Small intestine (tissue), 7 donors: ENCODE measurements at regions not wholly inside any gene's neighbourhood (a gene's known extent, or its start where the extent isn't known, plus 50 kb on each side); places are given as distances from the start of the nearest gene placed in this dataset.

ENCODE experiments used
- DNase-seq, 2 donors: peaks; one replicate each; pipeline versions ENCODE4 v3.0.0 to v3.0.0-alpha.2; 2013
- FAIRE-seq: peaks from 2 replicates; lab custom pipeline; 2012; peaks lifted over from hg19 to GRCh38; lab: Jason Lieb, UNC
- H3K27ac ChIP-seq, 3 donors: one replicate each; pipeline ENCODE4 v1.5.1; 2013; ENCODE audit warnings: low read length in 2 of 3, mild to moderate bottlenecking in 2 of 3, control low read depth in 1 of 3, inconsistent platforms in 1 of 3, low read depth in 1 of 3, moderate library complexity in 1 of 3
- H3K27me3 ChIP-seq, 3 donors: one replicate each; pipeline ENCODE4 v1.6.1; 2013; ENCODE audit warnings: low read length in 3 of 3, inconsistent platforms in 1 of 3; ENCODE audit not compliant: control insufficient read depth in 3 of 3, insufficient read depth in 3 of 3
- H3K36me3 ChIP-seq, 3 donors: one replicate each; pipeline ENCODE4 v1.6.1; 2013; ENCODE audit warnings: low read length in 3 of 3, inconsistent platforms in 1 of 3, low read depth in 1 of 3, mild to moderate bottlenecking in 1 of 3, moderate library complexity in 1 of 3; ENCODE audit not compliant: control insufficient read depth in 3 of 3, insufficient read depth in 2 of 3
- H3K4me1 ChIP-seq, 3 donors: one replicate each; pipeline ENCODE4 v1.6.1; 2013; ENCODE audit warnings: low read length in 2 of 3, inconsistent platforms in 1 of 3, low read depth in 1 of 3, mild to moderate bottlenecking in 1 of 3, moderate library complexity in 1 of 3; ENCODE audit not compliant: control insufficient read depth in 3 of 3, insufficient read depth in 2 of 3
- H3K4me3 ChIP-seq, 3 donors: one replicate each; pipeline ENCODE4 v1.5.1; 2013; ENCODE audit warnings: low read length in 3 of 3, control low read depth in 1 of 3, inconsistent platforms in 1 of 3, low read depth in 1 of 3, mild to moderate bottlenecking in 1 of 3, moderate library complexity in 1 of 3
- H3K9me3 ChIP-seq, 2 donors: one replicate each; pipeline ENCODE4 v1.6.1; 2013; ENCODE audit warnings: low read depth in 1 of 2, low read length in 1 of 2; ENCODE audit not compliant: control insufficient read depth in 2 of 2, insufficient read depth in 1 of 2
- WGBS, 3 donors: extraction: QIAGEN DNeasy Blood & Tissue Kit; methylation state at CpG; one replicate each; pipeline ENCODE4 v1.1.7; 2013; 5-methylcytosine and 5-hydroxymethylcytosine counted together
- donor health status: healthy with polysubstance abuse.
- donor health status: control.
- donor health status: control.
- donor health status: Bipolar disorder and iron deficiency.
- donor health status: healthy.

DNA sequence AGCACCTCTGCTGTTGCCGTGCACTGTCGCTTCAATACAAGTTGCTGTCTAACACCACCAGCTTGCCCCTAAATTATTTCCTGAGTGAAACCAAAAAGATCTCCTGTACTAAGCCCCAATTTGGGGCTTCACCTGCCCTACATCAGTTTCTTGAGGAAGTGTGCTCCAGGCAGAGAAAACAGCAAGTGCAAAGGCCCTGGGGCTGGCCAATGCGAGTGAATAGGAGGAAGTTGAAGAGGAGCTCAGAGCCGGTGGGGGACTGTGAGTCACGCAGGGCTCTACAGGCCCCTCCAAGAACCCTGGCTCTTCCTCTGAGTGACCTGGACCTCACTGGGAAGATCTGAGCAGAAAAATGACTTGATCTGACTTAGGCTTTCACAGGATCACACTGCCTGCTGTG lies 117.2 kb downstream of the IPO8 start:
- no peaks in the 10 kb centered on the region for H3K9me3 ChIP-seq
- H3K27me3 ChIP-seq: no peaks in the 10 kb centered on the region
- H3K4me1 ChIP-seq: no peaks in the 10 kb centered on the region
- no peak overlapping the region for H3K27ac ChIP-seq
- DNase-seq (no peak), FAIRE-seq (no peak)
- 76 to 82% (median 78%) methylated on average over 5 of the region's 5 CpGs for WGBS, 3 donors
- H3K4me3 ChIP-seq: no peak overlapping the region
- no peaks in the 10 kb centered on the region for H3K36me3 ChIP-seq

DNA sequence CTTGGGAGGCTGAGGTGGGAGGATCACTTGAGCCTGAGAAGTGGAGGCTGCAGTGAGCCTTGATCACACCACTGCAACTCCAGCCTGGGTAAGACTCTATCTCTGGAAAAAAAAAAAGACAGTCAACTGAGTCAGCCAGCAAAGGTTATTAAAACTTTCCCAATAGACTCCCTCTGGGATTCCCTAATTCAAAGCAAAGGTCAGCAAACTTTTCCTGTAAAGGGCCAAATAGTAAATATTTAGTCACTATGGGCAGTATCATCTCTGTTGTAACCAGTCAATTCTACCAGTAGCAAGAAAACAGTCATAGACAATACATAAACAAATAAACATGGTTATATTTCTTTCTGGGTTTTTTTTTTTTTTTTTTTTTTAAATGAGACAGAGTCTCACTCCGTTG lies 122.5 kb downstream of the IPO8 start:
- no peak overlapping the region for H3K27ac ChIP-seq
- H3K4me3 ChIP-seq: no peak overlapping the region
- H3K4me1 ChIP-seq: no peaks in the 10 kb centered on the region
- H3K9me3 ChIP-seq: no peaks in the 10 kb centered on the region
- DNase-seq (no peak), FAIRE-seq (no peak)
- no peaks in the 10 kb centered on the region for H3K36me3 ChIP-seq
- H3K27me3 ChIP-seq: no peaks in the 10 kb centered on the region
- WGBS, 3 donors: 71 to 87% (median 85%) methylated on average over 1 of the region's 1 CpG

DNA sequence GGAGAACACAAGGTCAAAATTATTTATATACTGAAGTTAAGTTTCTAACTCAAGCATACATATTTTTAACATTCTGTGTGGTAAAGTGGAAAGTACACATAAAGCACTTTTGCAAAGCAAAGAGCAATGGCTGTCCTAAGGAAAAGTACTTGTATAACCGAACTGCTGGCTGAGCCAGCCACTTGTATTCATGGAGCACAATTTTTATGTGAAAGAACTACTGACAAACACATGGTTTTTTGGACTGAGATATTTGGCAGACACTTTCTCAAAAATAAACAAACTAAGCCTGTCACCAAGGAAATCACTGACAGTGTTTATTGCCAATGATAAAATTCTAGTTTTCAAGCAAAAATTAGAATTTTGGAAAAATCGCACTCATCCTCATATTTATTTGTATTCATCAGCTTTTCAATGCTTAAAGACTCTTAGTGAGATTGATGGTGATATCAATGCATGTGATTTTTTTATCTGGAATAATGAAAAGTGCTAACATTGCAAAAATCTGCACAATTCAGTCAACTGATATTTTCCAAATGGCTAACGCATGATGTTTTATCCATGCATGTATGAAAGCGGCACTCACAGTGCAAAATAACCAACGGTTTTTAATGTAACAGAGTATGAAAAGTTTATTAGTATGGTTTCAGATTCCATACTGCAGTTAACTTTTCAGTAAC lies 125.3 kb downstream of the IPO8 start:
- no peaks in the 10 kb centered on the region for H3K36me3 ChIP-seq
- no peak overlapping the region for H3K27ac ChIP-seq
- WGBS, 3 donors: 66 to 84% (median 80%) methylated on average over 5 of the region's 5 CpGs
- FAIRE-seq: no peak
- H3K4me1 ChIP-seq: no peaks in the 10 kb centered on the region
- no peaks in the 10 kb centered on the region for H3K27me3 ChIP-seq
- H3K4me3 ChIP-seq: no peak overlapping the region
- H3K9me3 ChIP-seq: no peaks in the 10 kb centered on the region
- DNase-seq: no peak

DNA sequence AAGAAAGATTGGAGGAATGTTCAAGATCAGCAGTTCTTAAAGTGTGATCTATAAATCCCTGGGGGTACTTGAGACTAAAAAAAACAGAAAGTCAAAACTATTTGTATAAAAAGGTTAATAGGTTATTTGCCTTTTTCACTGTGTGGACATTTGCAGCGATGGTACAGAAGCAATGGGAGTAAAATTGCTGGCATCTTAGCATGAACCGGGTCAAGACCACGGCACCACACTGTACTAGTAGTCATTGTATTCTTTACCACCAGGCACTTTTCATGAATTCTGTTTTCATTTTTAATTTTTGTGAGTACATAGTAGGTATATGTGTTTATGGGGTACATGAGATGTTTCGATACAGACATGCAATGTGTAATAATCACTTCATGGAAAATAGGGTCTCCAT lies 126.2 kb downstream of the IPO8 start:
- no peaks in the 10 kb centered on the region for H3K4me1 ChIP-seq
- DNase-seq (no peak), FAIRE-seq (no peak)

DNA sequence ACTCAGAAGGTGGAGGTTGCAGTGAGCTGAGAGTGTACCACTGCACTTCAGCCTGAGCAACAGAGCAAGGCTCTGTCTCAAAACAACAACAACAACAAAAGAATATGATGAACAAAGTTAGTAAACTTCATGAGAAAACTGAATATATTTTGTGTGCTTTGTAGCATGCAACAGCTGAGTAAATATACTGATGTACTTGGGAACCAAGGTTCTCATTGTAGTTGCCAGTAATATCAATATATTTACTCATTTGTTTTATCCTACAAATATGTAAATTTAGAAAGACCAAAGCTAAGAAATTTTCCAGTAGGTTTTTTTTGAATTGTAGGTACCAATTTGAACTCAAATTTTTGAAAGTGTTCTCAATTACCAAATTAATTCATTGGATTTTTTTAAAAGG lies 127.2 kb downstream of the IPO8 start:
- no peak for FAIRE-seq
- Histone ChIP-seq H3K27me3 (no peaks in the 10 kb centered on the region), H3K9me3 (no peaks in the 10 kb centered on the region), H3K4me1 (no peaks in the 10 kb centered on the region), H3K27ac (no peak overlapping the region), H3K36me3 (no peaks in the 10 kb centered on the region), H3K4me3 (no peak overlapping the region)
- DNase-seq: no peak

More for the DNA sequence above, 126.2 kb downstream of the IPO8 start:
- Histone ChIP-seq H3K9me3 (no peaks in the 10 kb centered on the region), H3K27me3 (no peaks in the 10 kb centered on the region), H3K36me3 (no peaks in the 10 kb centered on the region), H3K27ac (no peak overlapping the region), H3K4me3 (no peak overlapping the region)
- whole genome bisulfite sequencing, 3 donors: 58 to 84% (median 62%) methylated on average over 4 of the region's 4 CpGs

DNA sequence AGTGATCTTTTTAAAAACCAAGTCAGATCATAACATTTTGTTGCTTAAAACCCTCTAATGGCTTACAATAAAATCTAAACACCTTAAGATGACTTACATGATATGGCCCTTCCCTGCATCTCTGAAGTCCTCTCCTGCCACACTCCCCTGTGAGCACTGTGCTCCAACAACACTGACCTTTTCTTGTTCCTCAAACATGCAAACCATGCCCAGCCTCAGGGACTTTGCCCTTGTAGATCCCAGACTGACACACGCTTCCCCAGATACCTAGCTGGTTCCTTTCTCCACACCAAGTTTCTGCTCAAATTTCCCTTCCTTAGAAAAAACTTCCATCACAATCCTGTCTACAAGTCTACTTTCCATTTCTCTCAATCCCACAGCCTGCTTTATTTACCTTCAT lies 128.6 kb downstream of the IPO8 start:
- no peak for FAIRE-seq
- DNase-seq: no peak
- 19 to 71% (median 35%) methylated on average over 1 of the region's 1 CpG for WGBS, 3 donors
- Histone ChIP-seq H3K4me1 (no peaks in the 10 kb centered on the region), H3K36me3 (no peaks in the 10 kb centered on the region), H3K9me3 (no peaks in the 10 kb centered on the region), H3K4me3 (no peak overlapping the region), H3K27ac (no peak overlapping the region), H3K27me3 (no peaks in the 10 kb centered on the region)

DNA sequence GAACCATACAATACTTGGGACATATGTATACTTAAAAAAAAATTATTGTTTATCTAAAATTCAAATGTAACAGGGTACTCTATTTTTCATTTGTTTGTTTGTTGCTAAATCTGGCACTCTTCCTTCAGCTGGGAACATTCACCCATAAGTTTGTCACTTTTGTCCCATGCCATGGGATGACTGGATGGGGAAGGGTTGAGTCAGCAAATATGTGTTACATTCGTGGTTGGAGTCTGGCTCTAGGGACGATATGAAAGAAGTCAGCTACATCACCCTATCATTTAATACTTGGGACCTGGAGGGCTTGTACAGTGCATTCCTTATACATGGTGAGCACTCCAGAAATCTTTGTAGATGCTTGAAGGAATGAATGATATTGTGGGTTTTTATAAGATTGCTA lies 131.3 kb downstream of the IPO8 start:
- Histone ChIP-seq H3K27ac (no peak overlapping the region), H3K4me3 (no peak overlapping the region), H3K9me3 (no peaks in the 10 kb centered on the region), H3K27me3 (no peaks in the 10 kb centered on the region), H3K36me3 (no peaks in the 10 kb centered on the region), H3K4me1 (no peaks in the 10 kb centered on the region)
- FAIRE-seq (no peak), DNase-seq (no peak)
- 67 to 73% (median 72%) methylated on average over 2 of the region's 2 CpGs for WGBS, 3 donors

DNA sequence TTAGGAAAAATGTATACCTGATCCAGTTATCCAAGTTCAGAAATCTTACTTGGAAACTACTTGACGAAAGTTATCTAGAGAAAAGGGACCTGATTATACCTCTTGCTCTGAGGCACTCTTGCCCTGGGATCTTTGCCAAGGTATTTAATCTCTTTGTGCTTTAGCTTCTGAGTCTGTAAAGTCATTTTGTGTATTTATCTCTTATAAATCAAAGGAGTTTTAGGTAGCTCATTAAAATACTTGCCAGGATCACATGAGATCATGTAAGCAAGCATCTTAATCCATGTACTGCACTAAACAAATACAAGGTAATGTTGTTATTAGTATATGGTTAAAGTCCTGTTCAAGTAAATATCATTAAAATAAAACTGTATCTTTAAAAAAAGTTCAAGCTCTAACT lies 147.5 kb downstream of the IPO8 start:
- Histone ChIP-seq H3K4me1 (no peaks in the 10 kb centered on the region), H3K9me3 (peaks cover 0 to 8% of the 10 kb centered on the region in 2 donors), H3K4me3 (no peak overlapping the region), H3K36me3 (no peaks in the 10 kb centered on the region), H3K27ac (no peak overlapping the region), H3K27me3 (no peaks in the 10 kb centered on the region)
- DNase-seq (no peak), FAIRE-seq (no peak)
- WGBS, 3 donors: 23 to 67% (median 42%) methylated on average over 1 of the region's 1 CpG

DNA sequence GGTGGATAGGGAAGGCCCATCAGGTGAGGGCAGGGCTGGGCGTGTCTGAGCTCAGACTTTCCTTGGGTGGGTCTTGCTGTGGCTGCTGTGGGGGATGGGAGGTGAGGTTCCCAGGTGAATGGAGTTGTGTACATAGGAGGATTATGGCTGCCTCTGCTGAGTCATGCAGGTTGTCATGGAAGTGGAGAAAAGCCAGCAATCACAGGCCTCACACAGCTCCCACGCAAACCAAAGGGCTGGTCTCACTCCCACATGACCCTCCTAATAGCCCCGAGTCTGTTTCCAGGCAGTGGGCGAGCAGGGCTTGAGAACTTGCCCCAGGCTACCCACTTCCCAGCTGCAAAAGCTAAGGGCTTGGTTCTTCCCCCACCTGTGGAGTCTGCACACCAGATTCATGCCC lies 149.5 kb downstream of the IPO8 start:
- FAIRE-seq: no peak
- Histone ChIP-seq H3K4me1 (no peaks in the 10 kb centered on the region), H3K27ac (no peak overlapping the region), H3K27me3 (no peaks in the 10 kb centered on the region), H3K9me3 (peaks cover 0 to 8% of the 10 kb centered on the region in 2 donors), H3K36me3 (no peaks in the 10 kb centered on the region), H3K4me3 (no peak overlapping the region)
- DNase-seq: no peak
- 77 to 94% (median 92%) methylated on average over 4 of the region's 4 CpGs for WGBS, 3 donors
